HEK293T (cell line): ENCODE measurements at regions not wholly inside any gene's neighbourhood (a gene's known extent, or its start where the extent isn't known, plus 50 kb on each side); places are given as distances from the start of the nearest gene placed in this dataset.

Experiments used
- CTCF ChIA-PET: fragments of 350-600 bp; formaldehyde crosslinking; extraction: SDS; loops from one replicate; lab custom pipeline; 2021; ENCODE audit warnings: antibody characterized with exemption, inconsistent platforms; lab: Yijun Ruan, JAX
- POLR2A ChIA-PET: fragments of 350-600 bp; formaldehyde crosslinking; extraction: SDS; loops from one replicate; lab custom pipeline; 2020; ENCODE audit warnings: antibody characterized with exemption, inconsistent platforms; lab: Yijun Ruan, JAX
- DNase-seq: peaks from one replicate; pipeline ENCODE4 v3.0.0; 2012; ENCODE audit warnings: mixed read lengths; ENCODE audit errors: extremely low spot score
- ARNT ChIP-seq: fragments of 450-650 bp; IDR thresholded peaks from 2 replicates; pipeline ENCODE4 v1.6.1; 2017; ENCODE audit warnings: mild to moderate bottlenecking
- BHLHE40 ChIP-seq: fragments of 450-650 bp; IDR thresholded peaks from 2 replicates; pipeline ENCODE4 v1.6.1; 2016; ENCODE audit warnings: mild to moderate bottlenecking, moderate library complexity, borderline replicate concordance
- CTBP1 ChIP-seq: fragments of 450-650 bp; IDR thresholded peaks from 2 replicates; pipeline ENCODE4 v1.6.1; 2016; ENCODE audit warnings: borderline replicate concordance
- ELF4 ChIP-seq: fragments of 450-650 bp; IDR thresholded peaks from 2 replicates; pipeline ENCODE4 v1.6.1; 2017; ENCODE audit warnings: antibody characterized with exemption
- FOXA1 ChIP-seq: fragments of 450-650 bp; IDR thresholded peaks from 2 replicates; pipeline ENCODE4 v1.6.1; 2016; ENCODE audit warnings: mild to moderate bottlenecking
- FOXK2 ChIP-seq: fragments of 450-650 bp; IDR thresholded peaks from 2 replicates; pipeline ENCODE4 v1.6.1; 2016; ENCODE audit warnings: mild to moderate bottlenecking
- FOXM1 ChIP-seq: fragments of 450-650 bp; IDR thresholded peaks from 2 replicates; pipeline ENCODE4 v1.6.1; 2017; ENCODE audit warnings: mild to moderate bottlenecking, borderline replicate concordance
- HDGF ChIP-seq: fragments of 450-650 bp; IDR thresholded peaks from 2 replicates; pipeline ENCODE4 v1.6.1; 2017; ENCODE audit warnings: antibody characterized with exemption, borderline replicate concordance
- L3MBTL2 ChIP-seq: fragments of 450-650 bp; conservative IDR thresholded peaks from 2 replicates; pipeline ENCODE4 v1.6.1; 2016; ENCODE audit warnings: mild to moderate bottlenecking
- LEF1 ChIP-seq: fragments of 450-650 bp; IDR thresholded peaks from 2 replicates; pipeline ENCODE4 v1.6.1; 2017; ENCODE audit warnings: mild to moderate bottlenecking, borderline replicate concordance
- NFRKB ChIP-seq: fragments of 450-650 bp; IDR thresholded peaks from 2 replicates; pipeline ENCODE4 v1.6.1; 2016; ENCODE audit warnings: mild to moderate bottlenecking, moderate library complexity
- PKNOX1 ChIP-seq: fragments of 450-650 bp; IDR thresholded peaks from 2 replicates; pipeline ENCODE4 v1.6.1; 2016
- SP1 ChIP-seq: fragments of 450-650 bp; IDR thresholded peaks from 2 replicates; pipeline ENCODE4 v1.6.1; 2017
- SUZ12 ChIP-seq: fragments of 450-650 bp; IDR thresholded peaks from 2 replicates; pipeline ENCODE4 v1.6.1; 2016; ENCODE audit warnings: mild to moderate bottlenecking
- TARDBP ChIP-seq: fragments of 450-650 bp; IDR thresholded peaks from 2 replicates; pipeline ENCODE4 v1.6.1; 2016
- ZNF384 ChIP-seq: fragments of 450-650 bp; IDR thresholded peaks from 2 replicates; pipeline ENCODE4 v1.6.1; 2016

- TF ChIP-seq ELF4, result no peak
- POLR2A ChIA-PET, result no interaction called here
- CTCF ChIA-PET, result no interaction called here
- DNase-seq, result no peak
Measured at GRCh38 chr2:116411211-116411610, 1403.3 kb upstream of the DDX18 start.

DNA sequence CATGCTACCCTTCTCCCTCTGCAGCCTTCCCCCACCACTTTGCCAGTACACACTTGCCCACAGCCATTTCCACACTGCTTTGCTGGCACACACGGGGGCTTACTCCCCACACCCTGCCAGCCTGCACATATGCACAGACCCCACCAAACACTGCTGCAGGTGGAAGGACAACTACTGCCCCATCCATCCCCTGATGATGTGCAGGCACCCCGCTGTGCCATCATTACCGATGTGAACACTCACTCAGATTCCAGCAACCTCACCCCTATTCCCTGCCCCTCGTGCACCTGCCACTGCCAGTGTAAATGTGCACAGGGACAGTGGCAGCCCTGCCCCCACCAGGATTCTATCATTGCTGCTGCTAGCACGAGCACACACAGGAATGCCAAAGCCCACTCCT is 1400.8 kb upstream of the DDX18 start:
- POLR2A ChIA-PET, result no interaction called here
- CTCF ChIA-PET, result no interaction called here
- no peak for DNase-seq
- no peak for TF ChIP-seq CTBP1
- TF ChIP-seq ELF4, result no peak
- TF ChIP-seq BHLHE40, result no peak
- TF ChIP-seq ZNF384, result no peak
- TF ChIP-seq HDGF, result no peak
- no peak for TF ChIP-seq LEF1
- TF ChIP-seq L3MBTL2, result no peak
- no peak for TF ChIP-seq ARNT
- no peak for TF ChIP-seq NFRKB
- TF ChIP-seq SP1, result no peak
- TF ChIP-seq FOXK2, result no peak
- TF ChIP-seq FOXA1, result no peak
- TF ChIP-seq FOXM1, result no peak
- no peak for TF ChIP-seq PKNOX1
- no peak for TF ChIP-seq TARDBP
- TF ChIP-seq SUZ12, result no peak

DNA sequence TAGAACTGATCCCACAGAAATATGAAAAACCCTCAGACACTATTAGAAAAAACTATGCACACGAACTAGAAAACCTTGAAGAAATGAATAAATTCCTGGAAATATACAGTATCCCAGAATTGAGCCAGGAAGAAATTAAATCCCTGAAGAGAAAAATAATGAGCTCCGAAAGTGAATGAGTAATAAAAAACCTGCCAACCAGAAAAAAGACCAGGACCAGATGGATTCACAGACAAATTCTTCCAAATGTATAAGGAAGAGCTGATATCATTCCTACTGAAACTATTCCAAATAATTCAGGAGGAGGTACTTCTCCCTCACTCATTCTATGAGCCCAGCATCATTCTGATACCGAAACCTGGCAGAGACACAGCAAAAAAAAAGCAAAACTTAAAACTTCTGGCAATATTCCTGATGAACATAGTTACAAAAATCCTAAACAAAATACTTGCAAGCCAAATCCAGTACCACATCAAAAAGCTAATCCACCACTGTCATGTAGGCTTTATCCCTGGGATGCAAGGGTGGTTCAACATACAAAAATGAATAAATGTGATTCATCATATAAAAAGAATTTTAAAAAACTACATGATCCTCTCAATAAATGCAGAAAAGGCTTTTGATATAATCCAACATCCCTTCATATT is 1397.6 kb upstream of the DDX18 start:
- no peak for DNase-seq
- TF ChIP-seq NFRKB, result no peak
- no peak for TF ChIP-seq LEF1
- no peak for TF ChIP-seq SUZ12
- TF ChIP-seq BHLHE40, result no peak
- no peak for TF ChIP-seq L3MBTL2
- no peak for TF ChIP-seq HDGF
- no peak for TF ChIP-seq FOXK2
- no peak for TF ChIP-seq ARNT
- TF ChIP-seq ZNF384, result no peak
- TF ChIP-seq ELF4, result no peak
- TF ChIP-seq CTBP1, result no peak
- TF ChIP-seq TARDBP, result no peak
- TF ChIP-seq FOXM1, result no peak
- no peak for TF ChIP-seq PKNOX1
- no peak for TF ChIP-seq FOXA1
- TF ChIP-seq SP1, result no peak
- ChIA-PET CTCF (no interaction called here), POLR2A (no interaction called here)

- POLR2A ChIA-PET, result no interaction called here
- CTCF ChIA-PET, result no interaction called here
- no peak for TF ChIP-seq SUZ12
- TF ChIP-seq FOXA1, result no peak
- TF ChIP-seq ELF4, result no peak
- no peak for TF ChIP-seq SP1
- TF ChIP-seq TARDBP, result no peak
- no peak for TF ChIP-seq BHLHE40
- TF ChIP-seq CTBP1, result no peak
- no peak for TF ChIP-seq FOXK2
- no peak for TF ChIP-seq FOXM1
- no peak for TF ChIP-seq HDGF
- no peak for TF ChIP-seq LEF1
- DNase-seq, result no peak
Measured at GRCh38 chr2:116435648-116436047, 1378.8 kb upstream of the DDX18 start.

DNA sequence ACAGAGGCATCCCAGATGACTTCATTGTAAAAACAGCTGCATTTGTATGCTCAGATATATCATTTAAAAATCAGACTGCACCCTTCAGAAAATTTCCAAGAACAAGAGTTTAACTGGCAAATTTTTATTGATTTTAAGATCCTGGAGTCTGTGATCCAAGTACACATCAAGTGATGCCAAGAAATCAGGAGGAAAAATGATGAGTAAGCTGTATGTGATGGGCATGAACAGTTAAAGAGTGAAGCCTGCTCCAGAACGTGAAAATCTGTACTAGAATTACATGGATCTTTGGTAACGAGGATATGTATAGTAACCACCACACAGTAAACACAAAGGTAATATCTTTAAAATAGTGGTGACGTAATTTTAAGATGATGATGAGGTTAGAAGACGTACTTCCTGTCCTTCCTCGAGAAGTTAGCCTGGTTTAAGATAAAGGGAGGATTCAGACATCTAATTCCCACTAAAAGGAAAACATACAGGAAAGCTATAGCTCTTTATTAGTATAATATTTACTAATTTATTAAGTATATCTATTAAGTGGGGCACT is 1374.3 kb upstream of the DDX18 start:
- ChIA-PET CTCF (no interaction called here), POLR2A (no interaction called here)
- TF ChIP-seq ZNF384, result no peak
- DNase-seq, result no peak

GRCh38 chr2:116442418-116442817 is 1372.1 kb upstream of the DDX18 start:
- ChIA-PET CTCF (no interaction called here), POLR2A (no interaction called here)
- no peak for TF ChIP-seq ZNF384
- no peak for TF ChIP-seq PKNOX1
- TF ChIP-seq L3MBTL2, result no peak
- no peak for TF ChIP-seq FOXM1
- TF ChIP-seq NFRKB, result no peak
- TF ChIP-seq FOXA1, result no peak
- no peak for TF ChIP-seq ELF4
- no peak for TF ChIP-seq LEF1
- TF ChIP-seq SP1, result no peak
- TF ChIP-seq ARNT, result no peak
- TF ChIP-seq FOXK2, result no peak
- no peak for TF ChIP-seq CTBP1
- no peak for TF ChIP-seq BHLHE40
- no peak for TF ChIP-seq TARDBP
- TF ChIP-seq SUZ12, result no peak
- TF ChIP-seq HDGF, result no peak
- DNase-seq, result no peak
